CD4-positive, alpha-beta T cell (primary cell): ENCODE measurements at regions not wholly inside any gene's neighbourhood (a gene's known extent, or its start where the extent isn't known, plus 50 kb on each side); places are given as distances from the start of the nearest gene placed in this dataset.

ENCODE experiments used
- ATAC-seq: fragments of 200-7000 bp; cut with Tn5 transposase; one replicate; pipeline ENCODE4 v1.10.0; 2022; ENCODE audit warnings: mild to moderate bottlenecking; ENCODE audit not compliant: poor library complexity
- CTCF ChIA-PET: fragments of 350-600 bp; sonication (Branson Sonifier 250); formaldehyde crosslinking; loops from one replicate; lab custom pipeline; 2021; ENCODE audit warnings: antibody characterized with exemption, inconsistent platforms; lab: Charles Lee
- POLR2A ChIA-PET: fragments of 350-600 bp; sonication (Branson Sonifier 250); formaldehyde crosslinking; loops from one replicate; lab custom pipeline; 2021; ENCODE audit warnings: antibody characterized with exemption, inconsistent platforms; lab: Charles Lee
- DNase-seq, 14 experiments: peaks; one replicate each; pipeline ENCODE4 v3.0.0-alpha.2; 2013 to 2020; ENCODE audit warnings: mixed read lengths in 2 of 14
- H3K27ac ChIP-seq, 2 donors: one replicate each; pipeline versions ENCODE4 v1.5.1 to v1.7.0; 2013; ENCODE audit warnings: low read length in 2 of 2, low read depth in 1 of 2, mild to moderate bottlenecking in 1 of 2
- H3K27me3 ChIP-seq, 2 experiments: 1 replicate in 1 of 2; 2 replicates in 1 of 2; pipeline versions ENCODE4 v1.6.1 to v1.7.0; 2013; ENCODE audit warnings: low read length in 2 of 2, control low read depth in 1 of 2, mild to moderate bottlenecking in 1 of 2, moderate library complexity in 1 of 2; ENCODE audit not compliant: insufficient read depth in 2 of 2, control insufficient read depth in 1 of 2
- H3K36me3 ChIP-seq: one replicate; pipeline ENCODE4 v1.6.1; 2013; ENCODE audit warnings: low read length, control low read depth; ENCODE audit not compliant: insufficient read depth
- H3K4me1 ChIP-seq: one replicate; pipeline ENCODE4 v1.6.1; 2013; ENCODE audit warnings: low read length, control low read depth; ENCODE audit not compliant: insufficient read depth
- H3K4me3 ChIP-seq: one replicate; pipeline ENCODE4 v1.5.1; 2013; ENCODE audit warnings: mild to moderate bottlenecking, low read length, moderate library complexity
- H3K9me3 ChIP-seq, 2 experiments: 1 replicate in 1 of 2; 2 replicates in 1 of 2; pipeline versions ENCODE4 v1.6.1 to v1.7.0; 2013; ENCODE audit warnings: low read length in 2 of 2, mild to moderate bottlenecking in 2 of 2, control low read depth in 1 of 2, moderate library complexity in 1 of 2; ENCODE audit not compliant: control insufficient read depth in 1 of 2, insufficient read depth in 1 of 2
- H3K27ac Mint-ChIP-seq: one replicate; pipeline ENCODE4 v1.8.0; 2020; ENCODE audit warnings: mixed read lengths
- H3K27me3 Mint-ChIP-seq: one replicate; pipeline ENCODE4 v1.8.0; 2021; ENCODE audit warnings: mixed read lengths
- H3K36me3 Mint-ChIP-seq: one replicate; pipeline ENCODE4 v1.8.0; 2021; ENCODE audit warnings: low read depth, mixed read lengths
- H3K4me1 Mint-ChIP-seq: one replicate; pipeline ENCODE4 v1.8.0; 2021; ENCODE audit warnings: low read depth, mixed read lengths
- H3K4me3 Mint-ChIP-seq: one replicate; pipeline ENCODE4 v1.8.0; 2020; ENCODE audit warnings: mild to moderate bottlenecking, mixed read lengths
- H3K9me3 Mint-ChIP-seq: one replicate; pipeline ENCODE4 v1.8.0; 2020; ENCODE audit warnings: mixed read lengths
- intact Hi-C, 2 experiments: fragments of 100-400 bp; cut with DNase I in 1 of 2; cut with micrococcal nuclease in 1 of 2; formaldehyde crosslinking; loops; one replicate each; pipeline versions ENCODE4 v1.15.1 to v1.9.0; 2023 to 2025; cut with DNase I, micrococcal nuclease
- TF ChIP-seq, protein P1 (sequence below): fragments of 200-600 bp; IDR thresholded peaks from one replicate; pipeline ENCODE4 v1.8.0; 2022; ENCODE audit warnings: antibody characterized with exemption, mild to moderate bottlenecking

DNA sequence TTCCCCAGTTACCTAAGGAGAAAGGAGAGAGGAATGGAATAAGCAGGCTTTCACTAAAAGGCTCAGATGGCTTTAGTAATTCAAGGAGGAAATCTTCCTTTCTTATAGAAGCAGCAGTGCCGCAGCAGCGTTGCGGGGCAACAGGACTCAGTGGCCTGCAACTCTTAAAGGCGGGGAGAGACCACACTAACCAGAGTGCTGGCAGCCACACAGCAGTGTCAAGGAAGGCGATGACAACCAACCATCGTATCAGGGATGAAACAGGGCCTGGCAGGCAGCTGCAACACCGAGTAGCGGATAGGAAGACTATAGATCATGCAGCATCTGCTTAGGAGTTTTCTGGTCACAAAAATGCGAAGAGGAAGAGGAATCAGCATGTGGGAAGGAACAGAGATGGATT is 106.0 kb downstream of the ERCC5 start:
- no peak overlapping the region for H3K27ac ChIP-seq
- Mint-ChIP-seq H3K27ac (no peak overlapping the region), H3K4me3 (no peak overlapping the region), H3K27me3 (peaks cover 17% of the 10 kb centered on the region), H3K9me3 (no peaks in the 10 kb centered on the region), H3K36me3 (no peaks in the 10 kb centered on the region), H3K4me1 (no peaks in the 10 kb centered on the region)
- H3K36me3 ChIP-seq: no peaks in the 10 kb centered on the region
- DNase-seq (no peak), ATAC-seq (no peak)
- intact Hi-C loops: no loop called here
- no peaks in the 10 kb centered on the region for H3K27me3 ChIP-seq
- TF ChIP-seq, protein P1, sequence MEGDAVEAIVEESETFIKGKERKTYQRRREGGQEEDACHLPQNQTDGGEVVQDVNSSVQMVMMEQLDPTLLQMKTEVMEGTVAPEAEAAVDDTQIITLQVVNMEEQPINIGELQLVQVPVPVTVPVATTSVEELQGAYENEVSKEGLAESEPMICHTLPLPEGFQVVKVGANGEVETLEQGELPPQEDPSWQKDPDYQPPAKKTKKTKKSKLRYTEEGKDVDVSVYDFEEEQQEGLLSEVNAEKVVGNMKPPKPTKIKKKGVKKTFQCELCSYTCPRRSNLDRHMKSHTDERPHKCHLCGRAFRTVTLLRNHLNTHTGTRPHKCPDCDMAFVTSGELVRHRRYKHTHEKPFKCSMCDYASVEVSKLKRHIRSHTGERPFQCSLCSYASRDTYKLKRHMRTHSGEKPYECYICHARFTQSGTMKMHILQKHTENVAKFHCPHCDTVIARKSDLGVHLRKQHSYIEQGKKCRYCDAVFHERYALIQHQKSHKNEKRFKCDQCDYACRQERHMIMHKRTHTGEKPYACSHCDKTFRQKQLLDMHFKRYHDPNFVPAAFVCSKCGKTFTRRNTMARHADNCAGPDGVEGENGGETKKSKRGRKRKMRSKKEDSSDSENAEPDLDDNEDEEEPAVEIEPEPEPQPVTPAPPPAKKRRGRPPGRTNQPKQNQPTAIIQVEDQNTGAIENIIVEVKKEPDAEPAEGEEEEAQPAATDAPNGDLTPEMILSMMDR: no peak
- H3K4me1 ChIP-seq: no peaks in the 10 kb centered on the region
- no peak overlapping the region for H3K4me3 ChIP-seq
- no peaks in the 10 kb centered on the region for H3K9me3 ChIP-seq
- ChIA-PET POLR2A (no interaction called here), CTCF (no interaction called here)

GRCh38 chr13:102947745-102948405 is 102.0 kb downstream of the ERCC5 start:
- DNase-seq: no peak
- Histone ChIP-seq H3K27me3 (no peaks in the 10 kb centered on the region), H3K4me3 (no peak overlapping the region), H3K4me1 (no peaks in the 10 kb centered on the region), H3K27ac (no peak overlapping the region), H3K9me3 (peaks cover 0 to 2% of the 10 kb centered on the region in 2 experiments), H3K36me3 (no peaks in the 10 kb centered on the region)
- ChIA-PET CTCF (no interaction called here), POLR2A (no interaction called here)
- no peaks in the 10 kb centered on the region for H3K36me3 Mint-ChIP-seq
- peaks cover 21% of the 10 kb centered on the region for H3K27me3 Mint-ChIP-seq
- H3K9me3 Mint-ChIP-seq: no peaks in the 10 kb centered on the region
- H3K4me1 Mint-ChIP-seq: no peaks in the 10 kb centered on the region
- H3K4me3 Mint-ChIP-seq: no peak overlapping the region
- no peak overlapping the region for H3K27ac Mint-ChIP-seq
- intact Hi-C loops: no loop called here
- no peak for ATAC-seq
- TF ChIP-seq, protein P1: no peak

- Mint-ChIP-seq H3K9me3 (peaks cover 8% of the 10 kb centered on the region), H3K4me1 (no peaks in the 10 kb centered on the region), H3K36me3 (no peaks in the 10 kb centered on the region), H3K27me3 (peaks cover 36% of the 10 kb centered on the region), H3K27ac (no peak overlapping the region), H3K4me3 (no peak overlapping the region)
- Histone ChIP-seq H3K4me3 (no peak overlapping the region), H3K4me1 (no peaks in the 10 kb centered on the region), H3K27ac (no peak overlapping the region), H3K36me3 (no peaks in the 10 kb centered on the region), H3K27me3 (peaks cover 0 to 2% of the 10 kb centered on the region in 2 experiments), H3K9me3 (peaks cover 0 to 8% of the 10 kb centered on the region in 2 experiments)
- CTCF ChIA-PET: no interaction called here
- TF ChIP-seq, protein P1: no peak
- POLR2A ChIA-PET: no interaction called here
- intact Hi-C loops: no loop called here
- no peak for ATAC-seq
- DNase-seq: no peak
These were observed 100.1 kb downstream of the ERCC5 start for GRCh38 chr13:102945886-102946285.
